KMS-11 (cell line): ENCODE measurements at regions not wholly inside any gene's neighbourhood (a gene's known extent, or its start where the extent isn't known, plus 50 kb on each side); places are given as distances from the start of the nearest gene placed in this dataset.

ENCODE experiments used
- H2AFZ ChIP-seq: fragments of 200-600 bp; sonication (generic); 2 replicates; pipeline ENCODE4 v1.6.1; 2016; ENCODE audit warnings: antibody characterized with exemption, mixed run types, low read depth
- H3K27ac ChIP-seq: fragments of 200-600 bp; sonication (generic); 2 replicates; pipeline ENCODE4 v1.6.1; 2016; ENCODE audit warnings: mild to moderate bottlenecking, mixed run types
- H3K27me3 ChIP-seq: fragments of 200-600 bp; sonication (generic); 2 replicates; pipeline ENCODE4 v1.6.1; 2017; ENCODE audit warnings: mild to moderate bottlenecking, low read depth, mixed run types, moderate library complexity; ENCODE audit not compliant: insufficient read depth
- H3K36me3 ChIP-seq: fragments of 200-600 bp; sonication (generic); 2 replicates; pipeline ENCODE4 v1.6.1; 2017; ENCODE audit warnings: mild to moderate bottlenecking, mixed run types; ENCODE audit not compliant: insufficient read depth
- H3K4me1 ChIP-seq: fragments of 200-600 bp; sonication (generic); 2 replicates; pipeline ENCODE4 v1.6.1; 2016; ENCODE audit warnings: mild to moderate bottlenecking, low read depth, mixed run types; ENCODE audit not compliant: poor library complexity, severe bottlenecking
- H3K4me2 ChIP-seq: fragments of 200-600 bp; sonication (generic); 2 replicates; pipeline ENCODE4 v1.7.0; 2016; ENCODE audit warnings: mild to moderate bottlenecking, mixed run types
- H3K4me3 ChIP-seq: fragments of 200-600 bp; sonication (generic); IDR thresholded peaks from 2 replicates; pipeline ENCODE4 v1.6.1; 2017; ENCODE audit warnings: low read depth, low read length, mixed read lengths; ENCODE audit not compliant: insufficient read depth
- H3K79me2 ChIP-seq: fragments of 200-600 bp; sonication (generic); 2 replicates; pipeline ENCODE4 v1.6.1; 2016; ENCODE audit warnings: low read depth, mixed run types; ENCODE audit not compliant: insufficient read depth
- H3K9ac ChIP-seq: fragments of 200-600 bp; sonication (generic); 2 replicates; pipeline ENCODE4 v1.6.1; 2016; ENCODE audit warnings: mild to moderate bottlenecking, mixed run types
- H4K20me1 ChIP-seq: fragments of 200-600 bp; sonication (generic); 2 replicates; pipeline ENCODE4 v1.6.1; 2016; ENCODE audit warnings: mild to moderate bottlenecking, mixed run types; ENCODE audit not compliant: insufficient read depth
- TF ChIP-seq, protein P1 (sequence below): fragments of 200-600 bp; sonication (generic); conservative IDR thresholded peaks from 2 replicates; pipeline ENCODE4 v1.6.1; 2017; ENCODE audit warnings: low read depth, mild to moderate bottlenecking, antibody characterized with exemption, low read length, moderate library complexity, mixed read lengths

GRCh38 chr5:25570067-25570583, 925.3 kb upstream of the CDH10 start:
- TF ChIP-seq, protein P1, sequence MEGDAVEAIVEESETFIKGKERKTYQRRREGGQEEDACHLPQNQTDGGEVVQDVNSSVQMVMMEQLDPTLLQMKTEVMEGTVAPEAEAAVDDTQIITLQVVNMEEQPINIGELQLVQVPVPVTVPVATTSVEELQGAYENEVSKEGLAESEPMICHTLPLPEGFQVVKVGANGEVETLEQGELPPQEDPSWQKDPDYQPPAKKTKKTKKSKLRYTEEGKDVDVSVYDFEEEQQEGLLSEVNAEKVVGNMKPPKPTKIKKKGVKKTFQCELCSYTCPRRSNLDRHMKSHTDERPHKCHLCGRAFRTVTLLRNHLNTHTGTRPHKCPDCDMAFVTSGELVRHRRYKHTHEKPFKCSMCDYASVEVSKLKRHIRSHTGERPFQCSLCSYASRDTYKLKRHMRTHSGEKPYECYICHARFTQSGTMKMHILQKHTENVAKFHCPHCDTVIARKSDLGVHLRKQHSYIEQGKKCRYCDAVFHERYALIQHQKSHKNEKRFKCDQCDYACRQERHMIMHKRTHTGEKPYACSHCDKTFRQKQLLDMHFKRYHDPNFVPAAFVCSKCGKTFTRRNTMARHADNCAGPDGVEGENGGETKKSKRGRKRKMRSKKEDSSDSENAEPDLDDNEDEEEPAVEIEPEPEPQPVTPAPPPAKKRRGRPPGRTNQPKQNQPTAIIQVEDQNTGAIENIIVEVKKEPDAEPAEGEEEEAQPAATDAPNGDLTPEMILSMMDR, result no peak
- Histone ChIP-seq H3K4me3 (no peak overlapping the region), H4K20me1 (no peaks in the 10 kb centered on the region), H2AFZ (no peak overlapping the region), H3K27ac (no peak overlapping the region), H3K79me2 (no peaks in the 10 kb centered on the region), H3K4me2 (no peak overlapping the region), H3K9ac (no peak overlapping the region), H3K27me3 (no peaks in the 10 kb centered on the region), H3K36me3 (no peaks in the 10 kb centered on the region), H3K4me1 (no peaks in the 10 kb centered on the region)

GRCh38 chr5:25568989-25569625, 924.3 kb upstream of the CDH10 start:
- Histone ChIP-seq H3K27me3 (no peaks in the 10 kb centered on the region), H4K20me1 (no peaks in the 10 kb centered on the region), H2AFZ (no peak overlapping the region), H3K4me2 (no peak overlapping the region), H3K4me3 (no peak overlapping the region), H3K36me3 (no peaks in the 10 kb centered on the region), H3K79me2 (no peaks in the 10 kb centered on the region), H3K9ac (no peak overlapping the region), H3K4me1 (no peaks in the 10 kb centered on the region), H3K27ac (no peak overlapping the region)
- TF ChIP-seq, protein P1, result no peak

GRCh38 chr5:25568294-25568693, 923.5 kb upstream of the CDH10 start:
- no peak overlapping the region for H3K4me2 ChIP-seq
- no peaks in the 10 kb centered on the region for H3K4me1 ChIP-seq
- H3K27me3 ChIP-seq, result no peaks in the 10 kb centered on the region
- H2AFZ ChIP-seq, result no peak overlapping the region
- no peaks in the 10 kb centered on the region for H3K36me3 ChIP-seq
- no peaks in the 10 kb centered on the region for H3K79me2 ChIP-seq
- TF ChIP-seq, protein P1, result no peak
- H3K27ac ChIP-seq, result no peak overlapping the region
- no peaks in the 10 kb centered on the region for H4K20me1 ChIP-seq
- no peak overlapping the region for H3K4me3 ChIP-seq
- no peak overlapping the region for H3K9ac ChIP-seq

DNA sequence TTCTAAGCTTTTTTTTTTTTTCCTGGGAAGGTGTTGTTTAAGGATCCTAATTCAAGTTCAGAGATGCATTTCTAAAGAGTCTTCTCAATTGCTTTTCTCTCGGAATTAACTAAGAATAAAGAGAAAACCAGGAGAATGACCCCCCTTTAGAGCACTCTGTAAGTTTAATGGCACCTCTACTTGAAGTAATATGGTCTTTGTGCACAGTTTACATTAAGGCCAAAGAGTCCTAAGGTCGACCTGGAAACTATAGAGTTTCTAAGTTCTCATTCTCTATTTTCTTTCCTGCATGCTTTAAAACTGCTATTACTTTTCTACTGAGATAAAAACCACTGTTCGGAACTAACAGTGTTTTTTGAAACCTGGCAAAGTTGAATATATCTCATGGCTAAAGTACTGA, 923.1 kb upstream of the CDH10 start:
- Histone ChIP-seq H3K4me1 (no peaks in the 10 kb centered on the region), H3K4me3 (no peak overlapping the region), H3K79me2 (no peaks in the 10 kb centered on the region), H4K20me1 (no peaks in the 10 kb centered on the region), H2AFZ (no peak overlapping the region), H3K4me2 (no peak overlapping the region), H3K27me3 (no peaks in the 10 kb centered on the region), H3K27ac (no peak overlapping the region), H3K9ac (no peak overlapping the region), H3K36me3 (no peaks in the 10 kb centered on the region)
- TF ChIP-seq, protein P1, result no peak
